Lung (tissue), 11 donors: ENCODE measurements at regions not wholly inside any gene's neighbourhood (a gene's known extent, or its start where the extent isn't known, plus 50 kb on each side); places are given as distances from the start of the nearest gene placed in this dataset.

Source experiments
- ATAC-seq: fragments of 200-7000 bp; cut with Tn5 transposase; one replicate; pipeline ENCODE4 v1.9.1; 2020; ENCODE audit warnings: moderate number of reproducible peaks; ENCODE audit not compliant: insufficient read depth, low FRiP score
- DNase-seq, 3 donors: peaks; one replicate each; pipeline ENCODE4 v3.0.0-alpha.2; 2013 to 2017
- H3K27ac ChIP-seq, 2 donors: one replicate each; pipeline ENCODE4 v1.5.1; 2013; ENCODE audit warnings: mild to moderate bottlenecking in 2 of 2, moderate library complexity in 2 of 2, control low read depth in 1 of 2, inconsistent platforms in 1 of 2, low read depth in 1 of 2, low read length in 1 of 2
- H3K27me3 ChIP-seq, 3 donors: one replicate each; pipeline ENCODE4 v1.5.1; 2013; ENCODE audit warnings: low read length in 2 of 3; ENCODE audit not compliant: control insufficient read depth in 3 of 3, insufficient read depth in 3 of 3
- H3K36me3 ChIP-seq, 4 donors: one replicate each; pipeline ENCODE4 v1.5.1; 2013; ENCODE audit warnings: low read length in 4 of 4, mild to moderate bottlenecking in 1 of 4, moderate library complexity in 1 of 4; ENCODE audit not compliant: control insufficient read depth in 4 of 4, insufficient read depth in 4 of 4
- H3K4me1 ChIP-seq, 5 donors: one replicate each; pipeline ENCODE4 v1.5.1; 2013; ENCODE audit warnings: low read length in 5 of 5, mild to moderate bottlenecking in 2 of 5, moderate library complexity in 1 of 5; ENCODE audit not compliant: control insufficient read depth in 5 of 5, insufficient read depth in 5 of 5
- H3K4me3 ChIP-seq: one replicate; pipeline ENCODE4 v1.5.1; 2013; ENCODE audit warnings: mild to moderate bottlenecking, control low read depth, moderate library complexity
- H3K9ac ChIP-seq, 2 donors: one replicate each; pipeline ENCODE4 v1.5.1; 2013; ENCODE audit warnings: low read length in 2 of 2, control low read depth in 1 of 2; ENCODE audit not compliant: insufficient read depth in 1 of 2
- H3K9me3 ChIP-seq, 4 donors: one replicate each; pipeline ENCODE4 v1.5.1; 2013; ENCODE audit warnings: low read length in 3 of 4, mild to moderate bottlenecking in 1 of 4, moderate library complexity in 1 of 4; ENCODE audit not compliant: control insufficient read depth in 4 of 4, insufficient read depth in 3 of 4
- CTCF ChIP-seq: IDR thresholded peaks from 2 replicates; pipeline ENCODE4 v1.5.1; 2012; ENCODE audit warnings: mild to moderate bottlenecking; ENCODE audit errors: control extremely low read depth, extremely low read depth
- WGBS, 2 donors: extraction: QIAGEN DNeasy Blood & Tissue Kit; methylation state at CpG; one replicate each; pipeline ENCODE4 v1.1.7; 2013; 5-methylcytosine and 5-hydroxymethylcytosine counted together
- donor health status: control.
- donor health status: control.
- donor health status: Bipolar disorder and iron deficiency.
- donor health status: healthy.
- donor health status: DM: yes; HTN: yes; CAD: no.

DNA sequence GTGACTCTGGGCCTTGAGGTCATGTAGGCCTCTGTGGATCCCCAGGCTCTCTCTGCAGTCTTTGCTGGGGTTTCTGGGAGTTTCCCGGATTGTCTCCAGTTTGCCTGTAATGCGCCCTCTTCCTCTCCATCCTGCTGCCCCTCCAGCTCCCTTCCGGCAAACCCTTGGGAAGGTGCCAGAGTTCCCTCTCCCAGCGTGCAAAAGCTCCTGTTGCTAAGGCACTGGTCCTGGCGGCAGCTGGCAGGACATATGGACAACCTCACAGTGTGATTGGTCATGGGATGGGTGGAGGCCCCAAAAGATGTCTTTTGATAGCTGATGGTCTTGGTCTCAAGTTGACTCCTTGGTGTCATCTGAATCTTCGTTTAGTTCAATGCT is 320.1 kb downstream of the CYP26B1 start:
- no peak for TF ChIP-seq CTCF
- Histone ChIP-seq H3K36me3 (no peaks in the 10 kb centered on the region), H3K27ac (no peak overlapping the region), H3K4me1 (peaks cover 5 to 32% (median 5%) of the 10 kb centered on the region in 5 donors), H3K27me3 (no peaks in the 10 kb centered on the region), H3K4me3 (no peak overlapping the region), H3K9me3 (no peaks in the 10 kb centered on the region), H3K9ac (no peak overlapping the region)
- WGBS, 2 donors = 80 to 92% methylated on average over 6 of the region's 6 CpGs
- ATAC-seq = no peak
- no peak for DNase-seq

DNA sequence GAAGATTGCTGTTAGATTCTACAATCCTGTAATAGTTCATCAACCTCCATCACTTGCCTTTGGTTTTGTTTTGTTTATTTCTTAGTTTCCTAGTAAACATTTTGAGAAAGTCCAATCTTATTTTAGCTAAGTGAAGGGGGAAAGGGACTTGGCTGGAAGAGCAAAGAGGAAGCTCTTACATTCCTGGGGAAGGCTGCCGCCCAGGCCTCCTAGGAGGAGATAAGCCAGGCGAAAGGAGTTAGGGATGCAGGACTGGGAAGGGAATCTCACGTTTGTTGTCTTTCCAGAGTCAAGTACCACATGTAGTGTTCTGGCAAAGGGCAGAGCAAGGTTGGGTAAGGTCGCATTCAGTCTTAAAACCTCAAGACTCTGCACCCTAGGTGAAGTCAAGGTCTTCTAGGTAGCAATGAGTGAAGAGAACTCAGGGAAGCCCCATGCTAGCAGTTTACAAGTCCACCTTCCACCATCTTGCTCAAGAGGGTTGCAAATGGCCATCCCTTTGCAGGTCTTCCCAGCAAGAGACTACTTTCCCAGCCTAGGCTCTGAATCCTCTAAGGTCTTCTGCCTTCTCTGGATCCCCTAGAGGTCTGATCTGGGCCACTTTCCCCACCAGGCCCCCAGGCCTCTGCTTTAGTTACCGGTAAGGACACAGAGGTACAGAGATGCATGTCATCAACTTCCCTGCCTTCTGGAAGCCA is 320.7 kb downstream of the CYP26B1 start:
- ATAC-seq (no peak), DNase-seq (peak; percentile 51 to 84 (median 83))
- Histone ChIP-seq H3K9ac (no peak overlapping the region), H3K4me3 (no peak overlapping the region), H3K27me3 (no peaks in the 10 kb centered on the region), H3K36me3 (no peaks in the 10 kb centered on the region), H3K9me3 (no peaks in the 10 kb centered on the region), H3K4me1 (peaks cover 5 to 32% (median 5%) of the 10 kb centered on the region in 5 donors), H3K27ac (peak overlapping the region in 1 of 2 donors; percentile 4)
- TF ChIP-seq CTCF = no peak
- WGBS, 2 donors = 60 to 72% methylated on average over 5 of the region's 5 CpGs

DNA sequence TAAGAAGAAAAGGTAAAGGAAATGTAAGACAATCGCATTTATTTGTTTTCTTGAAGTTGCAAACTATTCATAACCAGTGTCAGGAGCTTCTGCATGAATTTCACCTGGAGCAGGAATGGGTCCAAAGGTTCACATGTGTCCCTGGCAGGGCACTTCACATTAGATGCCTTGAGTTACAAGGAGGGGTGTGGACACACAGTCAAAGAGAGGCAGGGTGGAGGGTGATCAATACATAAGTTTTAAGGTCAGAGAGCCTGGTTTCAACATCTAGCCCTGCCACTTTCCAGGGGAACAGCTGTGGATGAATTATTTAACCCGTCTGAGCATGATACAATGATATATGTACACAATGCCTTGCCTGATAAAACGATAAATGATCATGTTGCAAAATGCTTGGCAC is 321.4 kb downstream of the CYP26B1 start:
- 64 to 76% methylated on average over 3 of the region's 3 CpGs for WGBS, 2 donors
- no peak overlapping the region for H3K9ac ChIP-seq
- no peak overlapping the region for H3K27ac ChIP-seq
- no peaks in the 10 kb centered on the region for H3K9me3 ChIP-seq
- H3K27me3 ChIP-seq = no peaks in the 10 kb centered on the region
- no peak overlapping the region for H3K4me3 ChIP-seq
- no peak for ATAC-seq
- peaks cover 5 to 30% (median 5%) of the 10 kb centered on the region in 5 donors for H3K4me1 ChIP-seq
- no peaks in the 10 kb centered on the region for H3K36me3 ChIP-seq
- peak in 1 of 3 donors; percentile 74 for DNase-seq
- no peak for TF ChIP-seq CTCF

DNA sequence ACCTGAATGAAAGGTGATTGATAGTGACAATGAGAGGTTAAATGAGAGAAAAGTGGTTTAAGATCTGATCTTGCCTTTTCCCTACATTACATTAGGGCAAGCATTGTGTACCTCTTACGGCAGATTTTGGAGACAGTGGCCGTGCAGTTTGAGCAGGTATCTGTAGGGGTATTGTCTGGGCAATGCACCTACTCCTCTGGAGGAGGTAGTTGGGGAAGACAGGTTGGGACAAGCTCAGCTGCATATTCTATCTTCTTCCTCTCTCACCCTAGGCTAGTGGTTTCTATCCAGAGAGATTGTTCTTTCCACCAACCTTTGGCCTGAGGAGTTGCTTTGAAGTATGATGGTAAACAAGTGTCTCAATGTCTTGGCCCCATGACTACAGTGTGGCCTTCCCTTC is 323.2 kb downstream of the CYP26B1 start:
- DNase-seq (no peak), ATAC-seq (no peak)
- Histone ChIP-seq H3K9ac (no peak overlapping the region), H3K36me3 (no peaks in the 10 kb centered on the region), H3K4me3 (no peak overlapping the region), H3K27ac (no peak overlapping the region), H3K9me3 (no peaks in the 10 kb centered on the region), H3K27me3 (no peaks in the 10 kb centered on the region), H3K4me1 (peaks cover 0 to 21% (median 5%) of the 10 kb centered on the region in 5 donors)
- 92% methylated on average over 2 of the region's 2 CpGs for WGBS, 2 donors
- no peak for TF ChIP-seq CTCF
